Body of pancreas (tissue), 4 donors: ENCODE measurements at regions not wholly inside any gene's neighbourhood (a gene's known extent, or its start where the extent isn't known, plus 50 kb on each side); places are given as distances from the start of the nearest gene placed in this dataset.

Experiments used
- POLR2A ChIP-seq, 3 donors: fragments of 450-650 bp; IDR thresholded peaks; one replicate each; pipeline ENCODE4 v1.6.1; 2016; ENCODE audit warnings: antibody characterized with exemption in 3 of 3, mild to moderate bottlenecking in 2 of 3
- TF ChIP-seq, protein P1 (sequence below), 7 experiments: fragments of 450-650 bp in 4 of 7; fragments of 200-600 bp in 3 of 7; sonication (generic) in 3 of 7; IDR thresholded peaks; one replicate each; pipeline ENCODE4 v1.5.1; 2016 to 2019; ENCODE audit warnings: antibody characterized with exemption in 7 of 7

GRCh38 chr18:78001811-78002210 is 752.2 kb downstream of the GALR1 start:
- TF ChIP-seq POLR2A (IDR thresholded peaks at IDR 0.05): no peak
- TF ChIP-seq, protein P1, sequence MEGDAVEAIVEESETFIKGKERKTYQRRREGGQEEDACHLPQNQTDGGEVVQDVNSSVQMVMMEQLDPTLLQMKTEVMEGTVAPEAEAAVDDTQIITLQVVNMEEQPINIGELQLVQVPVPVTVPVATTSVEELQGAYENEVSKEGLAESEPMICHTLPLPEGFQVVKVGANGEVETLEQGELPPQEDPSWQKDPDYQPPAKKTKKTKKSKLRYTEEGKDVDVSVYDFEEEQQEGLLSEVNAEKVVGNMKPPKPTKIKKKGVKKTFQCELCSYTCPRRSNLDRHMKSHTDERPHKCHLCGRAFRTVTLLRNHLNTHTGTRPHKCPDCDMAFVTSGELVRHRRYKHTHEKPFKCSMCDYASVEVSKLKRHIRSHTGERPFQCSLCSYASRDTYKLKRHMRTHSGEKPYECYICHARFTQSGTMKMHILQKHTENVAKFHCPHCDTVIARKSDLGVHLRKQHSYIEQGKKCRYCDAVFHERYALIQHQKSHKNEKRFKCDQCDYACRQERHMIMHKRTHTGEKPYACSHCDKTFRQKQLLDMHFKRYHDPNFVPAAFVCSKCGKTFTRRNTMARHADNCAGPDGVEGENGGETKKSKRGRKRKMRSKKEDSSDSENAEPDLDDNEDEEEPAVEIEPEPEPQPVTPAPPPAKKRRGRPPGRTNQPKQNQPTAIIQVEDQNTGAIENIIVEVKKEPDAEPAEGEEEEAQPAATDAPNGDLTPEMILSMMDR (IDR thresholded peaks at IDR 0.05): no peak
